ACC112 (cell line): ENCODE measurements at regions not wholly inside any gene's neighbourhood (a gene's known extent, or its start where the extent isn't known, plus 50 kb on each side); places are given as distances from the start of the nearest gene placed in this dataset.

Experiments used
- H2AFZ ChIP-seq: fragments of 200-600 bp; sonication (generic); one replicate; pipeline ENCODE4 v1.6.0; 2017; ENCODE audit warnings: antibody characterized with exemption, low read length; ENCODE audit not compliant: unreplicated experiment
- H3K27ac ChIP-seq: fragments of 200-600 bp; sonication (generic); 2 replicates; pipeline ENCODE4 v1.5.1; 2014; ENCODE audit warnings: low read depth, mild to moderate bottlenecking, antibody characterized with exemption, low read length, moderate library complexity
- H3K27me3 ChIP-seq: fragments of 200-600 bp; sonication (generic); 2 replicates; pipeline ENCODE4 v1.6.1; 2014; ENCODE audit warnings: mild to moderate bottlenecking, antibody characterized with exemption, low read length, moderate library complexity, mixed read lengths; ENCODE audit not compliant: insufficient read depth
- H3K36me3 ChIP-seq: fragments of 200-600 bp; sonication (generic); 2 replicates; pipeline ENCODE4 v1.6.1; 2016; ENCODE audit warnings: mild to moderate bottlenecking, antibody characterized with exemption, low read length, moderate library complexity, mixed read lengths; ENCODE audit not compliant: insufficient read depth
- H3K4me1 ChIP-seq: fragments of 200-600 bp; sonication (generic); one replicate; pipeline ENCODE4 v1.6.1; 2016; ENCODE audit warnings: low read length, mixed read lengths; ENCODE audit not compliant: insufficient read depth, unreplicated experiment, control insufficient read depth
- H3K4me3 ChIP-seq: fragments of 200-600 bp; sonication (generic); 2 replicates; pipeline ENCODE4 v1.5.1; 2014; ENCODE audit warnings: mild to moderate bottlenecking, low read depth, low read length
- H3K79me2 ChIP-seq: fragments of 200-600 bp; sonication (generic); one replicate; pipeline ENCODE4 v1.6.0; 2016; ENCODE audit warnings: low read length; ENCODE audit not compliant: control insufficient read depth, unreplicated experiment, insufficient read depth

GRCh38 chr20:10131732-10132345, 86.8 kb upstream of the SNAP25 start:
- Histone ChIP-seq H3K4me1 (peaks cover 3% of the 10 kb centered on the region), H3K79me2 (no peaks in the 10 kb centered on the region), H3K27ac (no peak overlapping the region), H3K4me3 (no peak overlapping the region), H3K36me3 (no peaks in the 10 kb centered on the region), H3K27me3 (peaks cover 77% of the 10 kb centered on the region), H2AFZ (no peak overlapping the region)

- no peak overlapping the region for H3K27ac ChIP-seq
- H3K27me3 ChIP-seq, result peaks cover 81% of the 10 kb centered on the region
- peaks cover 3% of the 10 kb centered on the region for H3K4me1 ChIP-seq
- no peaks in the 10 kb centered on the region for H3K79me2 ChIP-seq
- H3K4me3 ChIP-seq, result no peak overlapping the region
- H3K36me3 ChIP-seq, result no peaks in the 10 kb centered on the region
- no peak overlapping the region for H2AFZ ChIP-seq
Observed at GRCh38 chr20:10132387-10132786, 86.2 kb upstream of the SNAP25 start.

GRCh38 chr20:10133532-10133931, 85.1 kb upstream of the SNAP25 start:
- peaks cover 86% of the 10 kb centered on the region for H3K27me3 ChIP-seq
- H2AFZ ChIP-seq, result no peak overlapping the region
- no peak overlapping the region for H3K27ac ChIP-seq
- H3K36me3 ChIP-seq, result no peaks in the 10 kb centered on the region
- H3K4me3 ChIP-seq, result no peak overlapping the region
- peaks cover 3% of the 10 kb centered on the region for H3K4me1 ChIP-seq
- H3K79me2 ChIP-seq, result no peaks in the 10 kb centered on the region

GRCh38 chr20:10134176-10134575, 84.5 kb upstream of the SNAP25 start:
- H3K4me1 ChIP-seq, result peaks cover 3% of the 10 kb centered on the region
- H3K27me3 ChIP-seq, result peaks cover 86% of the 10 kb centered on the region
- no peak overlapping the region for H2AFZ ChIP-seq
- H3K27ac ChIP-seq, result no peak overlapping the region
- H3K4me3 ChIP-seq, result no peak overlapping the region
- H3K36me3 ChIP-seq, result no peaks in the 10 kb centered on the region
- no peaks in the 10 kb centered on the region for H3K79me2 ChIP-seq

GRCh38 chr20:10135438-10135837, 83.2 kb upstream of the SNAP25 start:
- Histone ChIP-seq H3K4me1 (peaks cover 3% of the 10 kb centered on the region), H3K4me3 (no peak overlapping the region), H3K27me3 (peaks cover 87% of the 10 kb centered on the region)

GRCh38 chr20:10137032-10137431, 81.6 kb upstream of the SNAP25 start:
- H3K27me3 ChIP-seq, result peaks cover 85% of the 10 kb centered on the region
- H3K4me1 ChIP-seq, result no peaks in the 10 kb centered on the region
- H2AFZ ChIP-seq, result no peak overlapping the region
- no peaks in the 10 kb centered on the region for H3K36me3 ChIP-seq
- no peak overlapping the region for H3K27ac ChIP-seq
- H3K79me2 ChIP-seq, result no peaks in the 10 kb centered on the region
- no peak overlapping the region for H3K4me3 ChIP-seq

More at GRCh38 chr20:10135438-10135837, 83.2 kb upstream of the SNAP25 start:
- no peaks in the 10 kb centered on the region for H3K79me2 ChIP-seq
- no peak overlapping the region for H3K27ac ChIP-seq
- no peak overlapping the region for H2AFZ ChIP-seq
- H3K36me3 ChIP-seq, result no peaks in the 10 kb centered on the region

GRCh38 chr20:10137533-10137932, 81.1 kb upstream of the SNAP25 start:
- Histone ChIP-seq H3K79me2 (no peaks in the 10 kb centered on the region), H3K4me3 (no peak overlapping the region), H2AFZ (no peak overlapping the region), H3K27ac (no peak overlapping the region), H3K27me3 (peaks cover 80% of the 10 kb centered on the region), H3K36me3 (no peaks in the 10 kb centered on the region), H3K4me1 (no peaks in the 10 kb centered on the region)

GRCh38 chr20:10157549-10157948, 61.1 kb upstream of the SNAP25 start:
- Histone ChIP-seq H3K79me2 (no peaks in the 10 kb centered on the region), H3K27me3 (peaks cover 60% of the 10 kb centered on the region), H3K4me1 (no peaks in the 10 kb centered on the region), H3K36me3 (no peaks in the 10 kb centered on the region), H3K4me3 (no peak overlapping the region), H2AFZ (no peak overlapping the region), H3K27ac (no peak overlapping the region)

- Histone ChIP-seq H3K4me3 (no peak overlapping the region), H3K4me1 (no peaks in the 10 kb centered on the region), H2AFZ (no peak overlapping the region), H3K27ac (no peak overlapping the region), H3K36me3 (no peaks in the 10 kb centered on the region), H3K79me2 (no peaks in the 10 kb centered on the region), H3K27me3 (peaks cover 34% of the 10 kb centered on the region)
Observed at GRCh38 chr20:10167040-10167439, 51.6 kb upstream of the SNAP25 start.

GRCh38 chr20:10167594-10167993, 51.0 kb upstream of the SNAP25 start:
- H3K4me3 ChIP-seq, result no peak overlapping the region
- H3K27ac ChIP-seq, result no peak overlapping the region
- H3K79me2 ChIP-seq, result no peaks in the 10 kb centered on the region
- peaks cover 34% of the 10 kb centered on the region for H3K27me3 ChIP-seq
- no peak overlapping the region for H2AFZ ChIP-seq
- H3K4me1 ChIP-seq, result peaks cover under 1% of the 10 kb centered on the region
- H3K36me3 ChIP-seq, result no peaks in the 10 kb centered on the region
